K562 (cell line): ENCODE measurements at regions not wholly inside any gene's neighbourhood (a gene's known extent, or its start where the extent isn't known, plus 50 kb on each side); places are given as distances from the start of the nearest gene placed in this dataset.

Experiments used
- ATAC-seq: fragments of 200-7000 bp; cut with Tn5 transposase; 3 replicates; pipeline ENCODE4 v1.9.1; 2020; ENCODE audit warnings: moderate library complexity
- BruUV-seq: library from RNA; stranded (reverse); fragments of 400-500 nt; replicated peaks from 2 replicates; lab custom pipeline; 2021; lab: Mats Ljungman, UMichigan
- CTCF ChIA-PET: fragments of 300-600 bp; formaldehyde crosslinking; extraction: SDS; loops from one replicate; lab custom pipeline; 2021; ENCODE audit warnings: low intra/inter-chr PET ratio; lab: Yijun Ruan, JAX
- POLR2A ChIA-PET: fragments of 300-600, 350-650 bp; sonication (Branson Sonifier 250); formaldehyde crosslinking; extraction: SDS; loops from one replicate; lab custom pipeline; 2021; ENCODE audit warnings: antibody characterized with exemption, inconsistent platforms; lab: Yijun Ruan, JAX
- DNase-seq, 4 experiments: peaks; one replicate each; pipeline versions ENCODE4 v3.0.0 to v3.0.0-alpha.2; 2011 to 2018; ENCODE audit warnings: low spot score in 3 of 4, mixed read lengths in 3 of 4; ENCODE audit errors: extremely low read depth in 1 of 4
- FAIRE-seq: peaks from 2 replicates; lab custom pipeline; 2011; peaks lifted over from hg19 to GRCh38; lab: Jason Lieb, UNC
- H2AFZ ChIP-seq: 2 replicates; pipeline ENCODE4 v1.6.0; 2011; ENCODE audit warnings: low read depth, low read length, control low read depth, inconsistent platforms
- H3K27ac ChIP-seq: fragments of 200-600 bp; 3 replicates; pipeline ENCODE4 v1.8.0; 2011; ENCODE audit warnings: low read depth, mild to moderate bottlenecking, control low read depth, inconsistent platforms, low read length, moderate library complexity, mixed read lengths; ENCODE audit errors: extremely low read depth
- H3K27me3 ChIP-seq, 2 experiments: fragments of 300-600 bp in 1 of 2; 2 replicates in 1 of 2; 3 replicates in 1 of 2; pipeline versions ENCODE4 v1.6.0 to v1.8.0; 2011; ENCODE audit warnings: inconsistent platforms in 2 of 2, low read length in 2 of 2, mild to moderate bottlenecking in 1 of 2, mixed read lengths in 1 of 2, moderate library complexity in 1 of 2; ENCODE audit not compliant: control insufficient read depth in 2 of 2, insufficient read depth in 2 of 2
- H3K36me3 ChIP-seq: fragments of 300-600 bp; 3 replicates; pipeline ENCODE4 v1.8.0; 2011; ENCODE audit warnings: mild to moderate bottlenecking, low read length, inconsistent platforms; ENCODE audit not compliant: control insufficient read depth, insufficient read depth
- H3K4me1 ChIP-seq, 2 experiments: fragments of 200-600 bp in 1 of 2; replicated peaks in 1 of 2; 2 replicates in 1 of 2; 3 replicates in 1 of 2; pipeline versions ENCODE4 v1.5.1 to v1.8.0; 2011; ENCODE audit warnings: inconsistent platforms in 2 of 2, low read length in 2 of 2, mild to moderate bottlenecking in 1 of 2, mixed read lengths in 1 of 2, moderate library complexity in 1 of 2; ENCODE audit not compliant: control insufficient read depth in 2 of 2, insufficient read depth in 2 of 2
- H3K4me2 ChIP-seq: 2 replicates; pipeline ENCODE4 v1.6.1; 2011; ENCODE audit warnings: low read length, control low read depth, inconsistent platforms, mixed read lengths; ENCODE audit not compliant: insufficient read depth
- H3K4me3 ChIP-seq: fragments of 200-600 bp; sonication (generic), shearing (Covaris generic); 2 replicates; pipeline ENCODE4 v1.5.1; 2016; ENCODE audit warnings: control low read depth, inconsistent platforms
- H3K79me2 ChIP-seq: fragments of 200-600 bp; 3 replicates; pipeline ENCODE4 v1.8.0; 2011; ENCODE audit warnings: low read length, inconsistent platforms; ENCODE audit not compliant: control insufficient read depth, insufficient read depth
- H3K9ac ChIP-seq, 2 experiments: 2 replicates each; pipeline versions ENCODE4 v1.6.0 to v1.6.1; 2011; ENCODE audit warnings: low read depth in 2 of 2, low read length in 2 of 2, control low read depth in 1 of 2, inconsistent platforms in 1 of 2, mild to moderate bottlenecking in 1 of 2, mixed read lengths in 1 of 2; ENCODE audit not compliant: insufficient read depth in 1 of 2
- H3K9me1 ChIP-seq: one replicate; pipeline ENCODE4 v1.6.0; 2011; ENCODE audit warnings: inconsistent platforms, mild to moderate bottlenecking, low read length, moderate library complexity; ENCODE audit not compliant: control insufficient read depth, insufficient read depth
- H3K9me3 ChIP-seq: replicated peaks from 2 replicates; pipeline ENCODE4 v1.5.1; 2011; ENCODE audit warnings: low read depth, low read length, inconsistent platforms; ENCODE audit not compliant: control insufficient read depth, insufficient read depth
- H4K20me1 ChIP-seq: replicated peaks from 2 replicates; pipeline ENCODE4 v1.6.1; 2011; ENCODE audit warnings: low read length, inconsistent platforms, mixed read lengths; ENCODE audit not compliant: control insufficient read depth, insufficient read depth
- ADNP ChIP-seq: fragments of 200-800 bp; sonication (Bioruptor generic); IDR thresholded peaks from 2 replicates; pipeline ENCODE4 v1.6.1; 2016; ENCODE audit warnings: missing genetic modification characterization, missing compliant biosample characterization
- CBX8 ChIP-seq: fragments of 200-600 bp; sonication (generic); IDR thresholded peaks from 2 replicates; pipeline ENCODE4 v1.6.1; 2012; ENCODE audit warnings: borderline replicate concordance, mixed run types, low read depth, mild to moderate bottlenecking, moderate library complexity, mixed read lengths, low read length, control low read depth, inconsistent platforms; ENCODE audit not compliant: poor library complexity, severe bottlenecking; ENCODE audit errors: extremely low read depth
- CHAMP1 ChIP-seq: fragments of 450-650 bp; IDR thresholded peaks from 2 replicates; pipeline ENCODE4 v1.6.1; 2016; ENCODE audit warnings: mild to moderate bottlenecking
- DPF2 ChIP-seq: fragments of 450-650 bp; IDR thresholded peaks from 2 replicates; pipeline ENCODE4 v1.6.1; 2016
- EP400 ChIP-seq: fragments of 450-650 bp; IDR thresholded peaks from 2 replicates; pipeline ENCODE4 v1.6.1; 2017; ENCODE audit warnings: antibody characterized with exemption, mild to moderate bottlenecking, moderate library complexity
- ETV5 ChIP-seq: sonication (generic); formaldehyde crosslinking; IDR thresholded peaks from 2 replicates; pipeline ENCODE4 v1.4.0; 2020; ENCODE audit warnings: low read depth, mild to moderate bottlenecking, missing genetic modification reagents
- FOXK2 ChIP-seq, 2 experiments: fragments of 450-650 bp; IDR thresholded peaks in 1 of 2; conservative IDR thresholded peaks in 1 of 2; 2 replicates each; pipeline ENCODE4 v1.6.1; 2016; ENCODE audit warnings: low read depth in 2 of 2, mild to moderate bottlenecking in 1 of 2
- HDAC2 ChIP-seq: fragments of 450-650 bp; IDR thresholded peaks from 2 replicates; pipeline ENCODE4 v1.6.1; 2016; ENCODE audit warnings: mild to moderate bottlenecking
- KDM1A ChIP-seq, 2 experiments: fragments of 450-650 bp; IDR thresholded peaks; 2 replicates each; pipeline ENCODE4 v1.6.1; 2016; ENCODE audit warnings: mild to moderate bottlenecking in 2 of 2
- NFRKB ChIP-seq: fragments of 450-650 bp; IDR thresholded peaks from 2 replicates; pipeline ENCODE4 v1.6.1; 2016; ENCODE audit warnings: low read depth
- RB1 ChIP-seq: fragments of 450-650 bp; IDR thresholded peaks from 2 replicates; pipeline ENCODE4 v1.6.1; 2017; ENCODE audit warnings: low read depth, mild to moderate bottlenecking
- RBBP5 ChIP-seq: fragments of 200-600 bp; sonication (generic); IDR thresholded peaks from 2 replicates; pipeline ENCODE4 v1.6.1; 2012; ENCODE audit warnings: borderline replicate concordance, mild to moderate bottlenecking, low read length, control low read depth, inconsistent platforms; ENCODE audit not compliant: insufficient read depth, poor library complexity, severe bottlenecking
- RCOR1 ChIP-seq, 2 experiments: IDR thresholded peaks; 2 replicates each; pipeline ENCODE4 v1.6.1; 2012; ENCODE audit warnings: low read depth in 2 of 2, low read length in 2 of 2, borderline replicate concordance in 1 of 2, improper control_type of control experiment in 1 of 2
- SMAD4 ChIP-seq: fragments of 250-450 bp; sonication (Bioruptor Pico); conservative IDR thresholded peaks from 2 replicates; pipeline ENCODE4 v1.8.0; 2021; ENCODE audit warnings: inconsistent platforms, mild to moderate bottlenecking, moderate library complexity
- SOX6 ChIP-seq: fragments of 450-650 bp; IDR thresholded peaks from 2 replicates; pipeline ENCODE4 v1.6.1; 2014; ENCODE audit warnings: mild to moderate bottlenecking
- TAL1 ChIP-seq: fragments of 450-650 bp; IDR thresholded peaks from 2 replicates; pipeline ENCODE4 v1.6.1; 2016; ENCODE audit warnings: mild to moderate bottlenecking
- TEAD4 ChIP-seq, 2 experiments: sonication (generic) in 1 of 2; formaldehyde crosslinking in 1 of 2; IDR thresholded peaks; 2 replicates each; pipeline versions ENCODE4 v1.6.1 to v1.8.0; 2012 to 2022; ENCODE audit warnings: borderline replicate concordance in 1 of 2, inconsistent platforms in 1 of 2, low read length in 1 of 2, mild to moderate bottlenecking in 1 of 2, missing genetic modification reagents in 1 of 2
- ZNF239 ChIP-seq: fragments of 250-450 bp; sonication (Bioruptor Pico); IDR thresholded peaks from 2 replicates; pipeline ENCODE4 v1.4.0; 2020; ENCODE audit warnings: mild to moderate bottlenecking
- ZNF740 ChIP-seq, 3 experiments: fragments of 200-800 bp in 1 of 3; sonication (Bioruptor generic) in 1 of 3; sonication (generic) in 1 of 3; formaldehyde crosslinking in 1 of 3; IDR thresholded peaks; 2 replicates each; pipeline versions ENCODE4 v1.6.1 to v1.8.0; 2016 to 2022; ENCODE audit warnings: mild to moderate bottlenecking in 2 of 3, missing compliant biosample characterization in 2 of 3, missing genetic modification characterization in 2 of 3, missing genetic modification reagents in 1 of 3
- WGBS: fragments of 100-300 bp; shearing (Covaris generic); methylation state at CpG from one replicate; pipeline ENCODE4 v1.1.6; 2016; ENCODE audit warnings: low coverage, mixed read lengths; ENCODE audit not compliant: insufficient coverage; ENCODE audit errors: missing lambda C conversion rate; 5-methylcytosine and 5-hydroxymethylcytosine counted together
- in situ Hi-C: fragments of 300-500 bp; cut with MboI; formaldehyde crosslinking; loops from 4 replicates; pipeline ENCODE4 v1.15.0; 2018; ENCODE audit warnings: inconsistent platforms, mixed read lengths
- intact Hi-C: fragments of 100-400 bp; cut with micrococcal nuclease; formaldehyde crosslinking; loops from 2 replicates; pipeline ENCODE4 v1.14.2; 2022

GRCh38 chr7:106737202-106737562, 76.2 kb upstream of the CCDC71L start:
- Histone ChIP-seq H3K36me3 (no peaks in the 10 kb centered on the region), H3K27ac (no peak overlapping the region), H3K4me3 (no peak overlapping the region), H3K9me3 (no peaks in the 10 kb centered on the region; the same call in 1 of the 2 replicates), H4K20me1 (no peaks in the 10 kb centered on the region), H2AFZ (peak overlapping the region; percentile 82), H3K27me3 (no peaks in the 10 kb centered on the region), H3K9ac (no peak overlapping the region), H3K9me1 (no peaks in the 10 kb centered on the region), H3K4me2 (peak overlapping the region; percentile 54; the same call in 1 of the 2 replicates), H3K4me1 (peaks cover 0 to 11% of the 10 kb centered on the region in 2 experiments; a peak in 2 of 5 replicates), H3K79me2 (no peaks in the 10 kb centered on the region)
- peak; percentile 74 for ATAC-seq
- in situ Hi-C loops (no loop called here), intact Hi-C loops (loop anchor here (2.0 to 5.0 kb wide), 4 partner anchors 44 to 365 kb away; no protein-coding TSS in a partner anchor)
- peak in 1 of 4 experiments; percentile 52 for DNase-seq
- BruUV-seq = no TSS peak
- peak; percentile 40 for FAIRE-seq
- CTCF ChIA-PET = interaction anchor here (1.1 to 4.9 kb wide), 4 partner anchors 77 to 560 kb away, joined by 3 to 115 read pairs (median 30); partner anchors contain the start of gene CCDC71L
- POLR2A ChIA-PET = interaction anchor here (0.5 to 2.1 kb wide), 7 partner anchors 14 to 331 kb away, joined by 3 to 17 read pairs (median 4); partner anchors contain the start of gene CCDC71L
- 17% methylated on average over 1 of the region's 1 CpG for WGBS
- TF ChIP-seq NFRKB = 0 out of 2 replicates have a peak, but pooled peaks have one; percentile 14
- no peak for TF ChIP-seq CBX8
- TF ChIP-seq RB1 = 0 out of 2 replicates have a peak, but pooled peaks have one; percentile 10
- TF ChIP-seq CHAMP1 = 0 out of 2 replicates have a peak, but pooled peaks have one; percentile 22
- peak; percentile 51; the same call in 1 of the 2 replicates for TF ChIP-seq TEAD4 (IDR thresholded peaks at IDR 0.05; ENCODE audit: low read length)
- no peak for TF ChIP-seq TEAD4 (CRISPR knock-in tag; IDR thresholded peaks at IDR 0.05; ENCODE audit: borderline replicate concordance)
- TF ChIP-seq RCOR1 (IDR thresholded peaks at IDR 0.05; ENCODE audit: borderline replicate concordance in 1 of 2, low read depth in 2 of 2, low read length in 2 of 2) = peak in 1 of 2 experiments; percentile 77; a peak in 2 of 4 replicates
- no peak for TF ChIP-seq ZNF740 (CRISPR knock-in tag; IDR thresholded peaks at IDR 0.05)
- TF ChIP-seq ZNF740 (tag; IDR thresholded peaks at IDR 0.05) = 0 out of 4 replicates have a peak, but pooled peaks of 1 of the 2 experiments have one; percentile 17
- TF ChIP-seq SMAD4 (CRISPR knock-in tag) = 0 out of 2 replicates have a peak, but pooled peaks have one; percentile 17
- TF ChIP-seq FOXK2 (conservative IDR thresholded peaks at IDR 0.05 in 1 of 2, IDR thresholded peaks at IDR 0.05 in 1 of 2; ENCODE audit: low read depth in 2 of 2) = 0 out of 4 replicates have a peak, but pooled peaks of 1 of the 2 experiments have one; percentile 18
- TF ChIP-seq ETV5 (CRISPR knock-in tag) = no peak
- peak; percentile 39 for TF ChIP-seq TAL1
- TF ChIP-seq RBBP5 = no peak
- no peak for TF ChIP-seq ZNF239 (CRISPR knock-in tag)
- TF ChIP-seq HDAC2 = peak; percentile 46; the same call in 1 of the 2 replicates
- TF ChIP-seq ADNP = peak; percentile 32; the same call in 1 of the 2 replicates
- TF ChIP-seq DPF2 = peak; percentile 23; the same call in 1 of the 2 replicates
- TF ChIP-seq EP400 = 0 out of 2 replicates have a peak, but pooled peaks have one; percentile 11
- peak in 1 of 2 experiments; percentile 58; a peak in 2 of 4 replicates for TF ChIP-seq KDM1A (IDR thresholded peaks at IDR 0.05)
- peak; percentile 59 for TF ChIP-seq SOX6
